ENCODE measurements at regions not wholly inside any gene's neighbourhood (a gene's known extent, or its start where the extent isn't known, plus 50 kb on each side); places are given as distances from the start of the nearest gene placed in this dataset.

DNA sequence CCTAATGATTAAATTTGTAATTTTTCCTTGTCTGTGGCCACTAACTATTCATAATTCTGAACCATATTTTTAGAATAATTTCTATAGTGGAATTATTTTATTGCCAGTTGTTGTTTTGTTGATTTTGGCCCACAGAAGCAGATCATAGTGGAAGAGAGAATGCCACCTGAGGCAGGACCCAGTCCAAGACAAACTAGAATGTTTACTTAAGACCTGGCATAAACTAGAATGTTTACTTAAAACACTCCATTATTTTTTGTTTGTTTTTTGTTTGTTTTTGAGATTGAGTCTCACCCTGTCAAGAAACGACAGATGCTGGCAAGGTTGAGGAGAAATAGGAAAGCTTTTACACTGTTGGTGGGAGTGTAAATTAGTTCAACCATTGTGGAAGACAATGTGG, 310.2 kb downstream of the MRPL39 start:
- no peak overlapping the region for H2AFZ ChIP-seq (ENCODE audit: low read length)
- H2BK5ac ChIP-seq (ENCODE audit: low read depth, low read length), result no peak overlapping the region
- H3K36me3 ChIP-seq (ENCODE audit: control insufficient read depth in 2 of 4, insufficient read depth in 4 of 4, low read length in 3 of 4), result no peaks in the 10 kb centered on the region
- H2BK12ac ChIP-seq (ENCODE audit: low read depth, low read length), result no peak overlapping the region
- no peak overlapping the region for H4K8ac ChIP-seq (ENCODE audit: extremely low read depth, insufficient read depth, low read length)
- no peaks in the 10 kb centered on the region for H3K79me2 ChIP-seq (ENCODE audit: control insufficient read depth in 1 of 2, insufficient read depth in 2 of 2, low read length in 2 of 2)
- no peak overlapping the region for H3K4ac ChIP-seq (replicated peaks; ENCODE audit: insufficient read length, low read depth, low read length)
- no peak for TF ChIP-seq FOSL1 (IDR thresholded peaks at IDR 0.05; ENCODE audit: insufficient read depth, low read depth, low read length)
- no peak for TF ChIP-seq SAP30 (IDR thresholded peaks at IDR 0.05; ENCODE audit: insufficient read depth, insufficient replicate concordance, low read length)
- TF ChIP-seq POLR2A (IDR thresholded peaks at IDR 0.05; ENCODE audit: control extremely low read depth in 1 of 2, low read depth in 2 of 2, low read length in 2 of 2), result no peak
- no peak for TF ChIP-seq CHD2 (IDR thresholded peaks at IDR 0.05; ENCODE audit: low read length)
- TF ChIP-seq CEBPB (IDR thresholded peaks at IDR 0.05; ENCODE audit: low read depth, low read length), result no peak
- TF ChIP-seq ZNF274 (IDR thresholded peaks at IDR 0.05; ENCODE audit: borderline replicate concordance, extremely low read depth, low read length), result no peak
- no peak for TF ChIP-seq SP1 (IDR thresholded peaks at IDR 0.05; ENCODE audit: low read depth, low read length)
- no peak for TF ChIP-seq KDM1A (IDR thresholded peaks at IDR 0.05; ENCODE audit: borderline replicate concordance, low read length)
- TF ChIP-seq SIN3A (conservative IDR thresholded peaks at IDR 0.05 in 1 of 2, IDR thresholded peaks at IDR 0.05 in 1 of 2; ENCODE audit: low read depth in 1 of 2, low read length in 2 of 2), result no peak
- TF ChIP-seq, protein P1, sequence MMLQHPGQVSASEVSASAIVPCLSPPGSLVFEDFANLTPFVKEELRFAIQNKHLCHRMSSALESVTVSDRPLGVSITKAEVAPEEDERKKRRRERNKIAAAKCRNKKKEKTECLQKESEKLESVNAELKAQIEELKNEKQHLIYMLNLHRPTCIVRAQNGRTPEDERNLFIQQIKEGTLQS (IDR thresholded peaks at IDR 0.05; ENCODE audit: insufficient read depth, low read depth, low read length), result no peak
- no peak for TF ChIP-seq CREB1 (IDR thresholded peaks at IDR 0.05)
- no peak for TF ChIP-seq TAF7 (optimal IDR thresholded peaks at IDR 0.05; ENCODE audit: borderline replicate concordance, low read depth, low read length)
- TF ChIP-seq BACH1 (IDR thresholded peaks at IDR 0.05; ENCODE audit: low read length), result no peak
- TF ChIP-seq JUND (IDR thresholded peaks at IDR 0.05; ENCODE audit: low read length), result no peak
- no peak for TF ChIP-seq SP2 (IDR thresholded peaks at IDR 0.05; ENCODE audit: low read length)
- TF ChIP-seq TAF1 (IDR thresholded peaks at IDR 0.05; ENCODE audit: low read depth, low read length), result no peak
- no peak for TF ChIP-seq ASH2L (IDR thresholded peaks at IDR 0.05; ENCODE audit: low read length)
- DNase-seq (ENCODE audit: low read depth in 1 of 2, low spot score in 2 of 2) (no peak), FAIRE-seq (no peak)
- no peak overlapping the region for H4K91ac ChIP-seq (replicated peaks; ENCODE audit: insufficient read length, low read length)
- no peaks in the 10 kb centered on the region for H3K79me1 ChIP-seq (ENCODE audit: low read depth, low read length)
- no peak overlapping the region for H3K4me3 ChIP-seq (ENCODE audit: extremely low read depth in 1 of 4, insufficient read depth in 2 of 4, low read depth in 3 of 4, low read length in 4 of 4)
- H4K5ac ChIP-seq (ENCODE audit: insufficient read length, low read depth, low read length), result no peak overlapping the region
- no peak overlapping the region for H3K56ac ChIP-seq (replicated peaks; ENCODE audit: insufficient read length, low read depth, low read length)
- H3K27ac ChIP-seq (ENCODE audit: low read depth, low read length), result no peak overlapping the region
- H3K9ac ChIP-seq (replicated peaks in 1 of 4; ENCODE audit: extremely low read depth in 1 of 4, low read depth in 3 of 4, low read length in 3 of 4), result no peak overlapping the region
- H3K18ac ChIP-seq (ENCODE audit: extremely low read depth, low read length), result no peak overlapping the region
- H3K27me3 ChIP-seq (replicated peaks in 1 of 4; ENCODE audit: control insufficient read depth in 3 of 4, extremely low read depth in 1 of 4, insufficient read depth in 3 of 4, low read length in 3 of 4), result peaks cover 0 to 1% (median 0%) of the 10 kb centered on the region in 4 experiments; a peak in 1 of 7 replicates
- H3K23me2 ChIP-seq (ENCODE audit: low read depth, low read length), result no peaks in the 10 kb centered on the region
- H2AK5ac ChIP-seq (ENCODE audit: low read depth, low read length), result no peak overlapping the region
- H3K4me1 ChIP-seq (replicated peaks in 1 of 4; ENCODE audit: control insufficient read depth in 3 of 4, insufficient read depth in 4 of 4, low read length in 3 of 4), result no peaks in the 10 kb centered on the region
- H3K4me2 ChIP-seq (ENCODE audit: insufficient read depth in 1 of 2, low read depth in 2 of 2, low read length in 2 of 2), result no peak overlapping the region
- H2BK15ac ChIP-seq (ENCODE audit: low read length), result no peak overlapping the region
- WGBS, 2 experiments (ENCODE audit: extremely low coverage in 1 of 2, insufficient coverage in 1 of 2, insufficient read length in 1 of 2, insufficient replicate concordance in 2 of 2, low coverage in 1 of 2, low lambda C conversion rate in 2 of 2, missing lambda C conversion rate in 1 of 2), result 91% methylated on average over 1 of the region's 1 CpG; no CpG with 5 or more reads in 1 of the 2 experiments
- H2BK20ac ChIP-seq (ENCODE audit: low read length), result no peak overlapping the region
- H2BK120ac ChIP-seq (replicated peaks; ENCODE audit: low read depth, low read length), result no peak overlapping the region
- no peaks in the 10 kb centered on the region for H3K9me3 ChIP-seq (ENCODE audit: insufficient read depth in 2 of 2, low read depth in 1 of 2, low read length in 1 of 2)
- no peak overlapping the region for H3K14ac ChIP-seq (ENCODE audit: insufficient read length)
- CTCF ChIA-PET (ENCODE audit: partially characterized antibody), result interaction anchor here (1.4 to 2.0 kb wide), 2 partner anchors 13 to 31 kb away, joined by 3 to 7 read pairs; no protein-coding TSS in a partner anchor
- H3K23ac ChIP-seq (ENCODE audit: insufficient read length), result no peak overlapping the region
- H4K20me1 ChIP-seq (replicated peaks in 1 of 2; ENCODE audit: control insufficient read depth in 1 of 2, insufficient read depth in 2 of 2, low read length in 2 of 2), result no peaks in the 10 kb centered on the region
- POLR2A ChIA-PET (ENCODE audit: partially characterized antibody), result no interaction called here
